GM13976 (cell line): ENCODE measurements at regions not wholly inside any gene's neighbourhood (a gene's known extent, or its start where the extent isn't known, plus 50 kb on each side); places are given as distances from the start of the nearest gene placed in this dataset.

Source experiments
- DNase-seq: peaks from one replicate; pipeline ENCODE4 v3.0.0; 2012; ENCODE audit warnings: low spot score
- in situ Hi-C: fragments of 300-500 bp; cut with MboI; formaldehyde crosslinking; loops from one replicate; pipeline ENCODE4 v1.12.0; 2022; ENCODE audit warnings: low sequenced_read_pairs, mixed read lengths, inconsistent platforms; ENCODE audit not compliant: unreplicated experiment
- TF ChIP-seq, protein P1 (sequence below): IDR thresholded peaks from 2 replicates; pipeline ENCODE4 v1.5.1; 2012; ENCODE audit warnings: borderline replicate concordance, mild to moderate bottlenecking; ENCODE audit not compliant: insufficient read depth; ENCODE audit errors: extremely low read depth, missing control alignments, control extremely low read depth

DNA sequence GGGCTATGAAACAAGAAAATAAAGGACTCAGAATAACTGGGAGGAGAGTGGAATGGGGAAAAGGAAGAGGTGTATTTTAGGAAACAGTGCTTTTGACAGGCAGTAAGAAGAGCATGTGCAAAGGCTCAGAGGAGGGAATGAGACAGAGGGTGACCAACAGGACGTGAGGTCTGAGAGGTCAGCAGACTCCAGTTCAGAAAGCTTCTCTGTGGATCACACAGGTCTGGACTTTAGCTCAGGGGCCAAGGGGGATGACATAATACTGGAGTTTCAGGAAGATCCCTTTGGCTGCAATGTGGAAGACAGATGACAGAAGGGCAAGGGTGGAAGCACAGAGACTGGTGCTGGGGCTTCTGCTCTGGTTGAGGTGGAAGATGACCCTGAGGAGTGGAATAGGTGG is 489.9 kb upstream of the CDH5 start:
- no peak for DNase-seq
- TF ChIP-seq, protein P1, sequence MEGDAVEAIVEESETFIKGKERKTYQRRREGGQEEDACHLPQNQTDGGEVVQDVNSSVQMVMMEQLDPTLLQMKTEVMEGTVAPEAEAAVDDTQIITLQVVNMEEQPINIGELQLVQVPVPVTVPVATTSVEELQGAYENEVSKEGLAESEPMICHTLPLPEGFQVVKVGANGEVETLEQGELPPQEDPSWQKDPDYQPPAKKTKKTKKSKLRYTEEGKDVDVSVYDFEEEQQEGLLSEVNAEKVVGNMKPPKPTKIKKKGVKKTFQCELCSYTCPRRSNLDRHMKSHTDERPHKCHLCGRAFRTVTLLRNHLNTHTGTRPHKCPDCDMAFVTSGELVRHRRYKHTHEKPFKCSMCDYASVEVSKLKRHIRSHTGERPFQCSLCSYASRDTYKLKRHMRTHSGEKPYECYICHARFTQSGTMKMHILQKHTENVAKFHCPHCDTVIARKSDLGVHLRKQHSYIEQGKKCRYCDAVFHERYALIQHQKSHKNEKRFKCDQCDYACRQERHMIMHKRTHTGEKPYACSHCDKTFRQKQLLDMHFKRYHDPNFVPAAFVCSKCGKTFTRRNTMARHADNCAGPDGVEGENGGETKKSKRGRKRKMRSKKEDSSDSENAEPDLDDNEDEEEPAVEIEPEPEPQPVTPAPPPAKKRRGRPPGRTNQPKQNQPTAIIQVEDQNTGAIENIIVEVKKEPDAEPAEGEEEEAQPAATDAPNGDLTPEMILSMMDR, result no peak
- in situ Hi-C loops, result no loop called here

DNA sequence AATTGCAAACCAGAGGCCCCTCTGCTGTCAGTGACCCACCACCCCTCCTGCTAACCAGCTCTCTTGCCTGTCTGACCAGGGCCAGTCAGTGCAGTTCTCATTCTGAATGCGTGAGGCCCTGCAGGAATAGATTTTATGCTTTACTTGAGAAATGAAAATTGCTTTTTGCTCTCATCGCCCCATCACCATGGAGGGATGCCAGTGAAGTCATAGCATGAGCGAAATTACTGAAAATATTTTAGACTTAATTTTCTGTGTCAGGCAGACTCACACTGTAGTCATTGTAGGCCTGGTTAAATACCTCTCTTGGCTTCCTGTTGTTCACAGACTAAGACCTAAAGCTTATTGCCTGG is 490.5 kb upstream of the CDH5 start:
- no peak for DNase-seq
- in situ Hi-C loops, result no loop called here

DNA sequence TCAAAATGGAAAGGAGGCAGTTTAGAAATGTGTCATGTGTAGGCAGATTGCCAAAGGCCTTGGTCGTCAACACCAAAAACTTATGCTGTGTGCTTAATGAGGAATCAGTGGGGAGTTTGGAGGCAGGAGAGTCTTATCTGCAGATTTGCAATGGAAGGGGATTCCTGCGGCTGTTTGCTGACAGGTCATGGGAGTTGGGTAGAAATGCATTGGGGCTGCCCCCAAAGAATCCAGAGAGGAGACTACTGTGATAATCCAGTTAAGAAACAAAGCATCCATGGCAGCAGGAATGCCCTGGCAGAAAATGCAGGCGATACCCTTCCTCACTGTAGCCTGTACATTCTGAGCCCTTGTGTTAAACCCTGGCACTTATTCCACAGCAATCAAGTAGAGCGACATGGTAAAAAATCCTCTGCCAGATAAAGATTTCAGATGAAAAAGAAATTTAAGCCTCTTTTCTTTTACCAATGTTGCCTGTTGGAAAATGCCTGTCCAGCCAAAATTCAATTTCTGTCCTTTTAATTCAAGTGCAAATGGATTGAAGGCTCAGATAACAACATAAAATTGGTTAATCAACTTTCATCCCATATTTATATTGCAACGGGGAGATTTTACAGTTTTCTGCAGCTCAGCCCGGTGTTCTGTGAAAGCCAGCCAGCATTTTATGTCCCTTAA is 491.0 kb upstream of the CDH5 start:
- DNase-seq, result no peak
- in situ Hi-C loops, result no loop called here
- TF ChIP-seq, protein P1, result no peak

More for the DNA sequence above, 490.5 kb upstream of the CDH5 start:
- TF ChIP-seq, protein P1, result no peak

DNA sequence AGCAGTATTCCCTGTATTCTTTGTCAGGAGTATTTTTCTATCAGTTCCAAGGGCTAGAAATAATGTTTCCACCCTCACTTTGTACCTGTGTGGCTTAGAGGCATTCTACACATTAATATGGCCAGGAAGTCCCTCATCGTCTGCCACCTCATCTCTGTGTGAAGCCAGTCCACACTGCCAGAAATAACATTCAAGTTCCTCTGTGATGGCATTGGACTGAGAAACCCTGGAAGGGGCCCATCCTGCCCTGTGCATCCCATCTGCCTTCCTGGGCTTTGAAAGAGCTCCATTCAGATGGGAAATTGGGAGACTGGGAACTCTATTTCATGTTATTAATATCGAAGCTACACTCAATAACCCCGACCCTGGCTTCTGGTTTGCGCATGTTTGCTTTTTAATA is 497.2 kb upstream of the CDH5 start:
- DNase-seq, result no peak
- TF ChIP-seq, protein P1, result no peak
- in situ Hi-C loops, result no loop called here

DNA sequence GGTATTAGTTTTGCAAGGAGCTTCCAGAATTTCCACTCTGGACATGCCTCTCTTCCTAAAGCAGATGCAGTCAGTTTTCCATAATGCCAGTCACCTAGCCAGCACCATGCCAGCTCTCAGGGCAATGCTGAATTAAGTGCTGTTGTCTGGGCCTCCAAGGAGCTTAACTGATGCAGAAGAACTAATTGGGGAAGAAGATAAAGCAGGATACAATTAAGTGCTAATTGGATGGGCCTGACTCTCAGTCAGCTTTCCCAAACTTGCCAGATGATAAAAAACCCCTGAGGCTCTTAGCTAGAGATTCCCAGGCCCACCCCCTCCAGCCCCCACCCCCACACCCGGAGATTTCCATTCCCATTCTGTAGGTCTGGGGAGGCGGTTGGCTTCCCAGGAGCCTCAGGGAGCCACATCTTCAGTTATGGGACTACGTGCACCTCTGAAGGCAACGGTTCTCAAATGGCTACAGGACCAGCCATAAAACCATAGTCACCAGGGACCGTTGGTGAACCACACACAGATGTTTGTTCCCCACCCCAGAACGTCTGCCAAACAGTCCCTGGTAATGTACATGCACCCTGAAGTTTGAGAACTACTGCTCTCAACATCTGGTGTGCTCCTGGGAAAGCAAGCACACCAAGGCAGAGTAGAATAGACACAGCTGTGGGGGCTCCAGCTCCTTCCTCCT is 499.1 kb upstream of the CDH5 start:
- DNase-seq, result no peak
- in situ Hi-C loops, result no loop called here
- TF ChIP-seq, protein P1, result no peak

DNA sequence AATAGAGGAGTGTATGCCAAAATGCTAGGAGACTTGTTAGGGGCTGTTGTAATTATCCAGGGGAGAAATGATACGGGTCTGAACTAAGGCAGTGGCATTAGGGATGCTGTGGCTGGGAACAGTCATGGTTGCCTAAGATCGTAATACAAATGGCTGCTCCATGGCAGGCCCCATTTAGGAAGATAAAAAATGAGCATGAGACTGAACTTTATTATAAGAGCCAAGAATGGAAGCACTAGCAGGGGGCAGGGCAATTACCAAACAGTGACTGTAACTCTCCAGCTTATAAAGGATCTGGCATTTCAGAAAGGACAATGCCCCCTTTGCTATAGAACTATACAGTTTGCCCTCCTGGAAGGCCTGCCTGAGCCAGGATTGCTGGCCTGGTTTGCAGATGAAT is 503.3 kb upstream of the CDH5 start:
- TF ChIP-seq, protein P1, result no peak
- no peak for DNase-seq
- in situ Hi-C loops, result no loop called here
